Liver (tissue), 8 donors: ENCODE measurements at regions not wholly inside any gene's neighbourhood (a gene's known extent, or its start where the extent isn't known, plus 50 kb on each side); places are given as distances from the start of the nearest gene placed in this dataset.

Experiments used
- DNase-seq: peaks from one replicate; pipeline ENCODE4 v3.0.0-alpha.2; 2017; ENCODE audit warnings: low spot score
- H3K27ac ChIP-seq, 2 donors: one replicate each; pipeline ENCODE4 v1.7.0; 2013; ENCODE audit warnings: inconsistent platforms in 2 of 2, low read length in 2 of 2, control low read depth in 1 of 2, low read depth in 1 of 2, mild to moderate bottlenecking in 1 of 2
- H3K27me3 ChIP-seq, 4 donors: one replicate each; pipeline versions ENCODE4 v1.6.1 to v1.7.0; 2013; ENCODE audit warnings: low read length in 3 of 4, inconsistent platforms in 1 of 4, mild to moderate bottlenecking in 1 of 4, moderate library complexity in 1 of 4; ENCODE audit not compliant: control insufficient read depth in 4 of 4, insufficient read depth in 4 of 4
- H3K36me3 ChIP-seq, 4 donors: one replicate each; pipeline versions ENCODE4 v1.6.1 to v1.7.0; 2013; ENCODE audit warnings: low read length in 3 of 4, mild to moderate bottlenecking in 3 of 4, low read depth in 1 of 4, moderate library complexity in 1 of 4; ENCODE audit not compliant: control insufficient read depth in 4 of 4, insufficient read depth in 3 of 4
- H3K4me1 ChIP-seq, 4 donors: one replicate each; pipeline versions ENCODE4 v1.6.1 to v1.7.0; 2013; ENCODE audit warnings: low read length in 3 of 4, mild to moderate bottlenecking in 3 of 4, moderate library complexity in 1 of 4; ENCODE audit not compliant: control insufficient read depth in 4 of 4, insufficient read depth in 4 of 4
- H3K4me3 ChIP-seq, 3 donors: one replicate each; pipeline versions ENCODE4 v1.6.1 to v1.7.0; 2013; ENCODE audit warnings: low read length in 3 of 3, control low read depth in 1 of 3, low read depth in 1 of 3, mild to moderate bottlenecking in 1 of 3
- H3K9ac ChIP-seq, 2 donors: one replicate each; pipeline ENCODE4 v1.7.0; 2013; ENCODE audit warnings: low read length in 2 of 2, mild to moderate bottlenecking in 2 of 2, moderate library complexity in 2 of 2, control low read depth in 1 of 2, low read depth in 1 of 2
- H3K9me3 ChIP-seq, 4 donors: one replicate each; pipeline versions ENCODE4 v1.6.1 to v1.7.0; 2013; ENCODE audit warnings: low read length in 3 of 4; ENCODE audit not compliant: control insufficient read depth in 4 of 4
- ATF3 ChIP-seq: IDR thresholded peaks from 2 replicates; pipeline ENCODE4 v1.6.1; 2016; ENCODE audit warnings: antibody characterized with exemption
- CTCF ChIP-seq: fragments of 150-350 bp; IDR thresholded peaks from 2 replicates; pipeline ENCODE4 v1.5.1; 2017; ENCODE audit warnings: improper control_type of control experiment, low read depth, low read length; ENCODE audit not compliant: missing input control
- EGR1 ChIP-seq, 2 donors: IDR thresholded peaks; 2 replicates each; pipeline ENCODE4 v1.6.1; 2016 to 2018; ENCODE audit warnings: antibody characterized with exemption in 2 of 2, low read depth in 2 of 2
- FOXA1 ChIP-seq: IDR thresholded peaks from 2 replicates; pipeline ENCODE4 v1.6.1; 2016; ENCODE audit warnings: antibody characterized with exemption
- GABPA ChIP-seq, 2 donors: IDR thresholded peaks in 1 of 2; conservative IDR thresholded peaks in 1 of 2; 2 replicates each; pipeline ENCODE4 v1.6.1; 2016; ENCODE audit warnings: antibody characterized with exemption in 2 of 2, mild to moderate bottlenecking in 1 of 2, moderate library complexity in 1 of 2
- JUND ChIP-seq, 2 donors: IDR thresholded peaks; 2 replicates each; pipeline ENCODE4 v1.6.1; 2016; ENCODE audit warnings: antibody characterized with exemption in 2 of 2
- MAX ChIP-seq: IDR thresholded peaks from 2 replicates; pipeline ENCODE4 v1.6.1; 2016; ENCODE audit warnings: antibody characterized with exemption
- NR2F2 ChIP-seq: IDR thresholded peaks from 2 replicates; pipeline ENCODE4 v1.6.1; 2016; ENCODE audit warnings: antibody characterized with exemption
- REST ChIP-seq: IDR thresholded peaks from 2 replicates; pipeline ENCODE4 v1.6.1; 2016; ENCODE audit warnings: antibody characterized with exemption, mild to moderate bottlenecking
- SP1 ChIP-seq: IDR thresholded peaks from 2 replicates; pipeline ENCODE4 v1.6.1; 2018; ENCODE audit warnings: antibody characterized with exemption, mild to moderate bottlenecking
- TAF1 ChIP-seq: conservative IDR thresholded peaks from 2 replicates; pipeline ENCODE4 v1.6.1; 2016; ENCODE audit warnings: antibody characterized with exemption, mild to moderate bottlenecking
- YY1 ChIP-seq: IDR thresholded peaks from 2 replicates; pipeline ENCODE4 v1.6.1; 2016; ENCODE audit warnings: antibody characterized with exemption, mild to moderate bottlenecking
- ZBTB33 ChIP-seq: IDR thresholded peaks from 2 replicates; pipeline ENCODE4 v1.6.1; 2016; ENCODE audit warnings: antibody characterized with exemption
- WGBS: extraction: QIAGEN DNeasy Blood & Tissue Kit; methylation state at CpG from one replicate; pipeline ENCODE4 v1.1.7; 2013; 5-methylcytosine and 5-hydroxymethylcytosine counted together
- donor health status: healthy.
- donor health status: healthy.
- donor health status: healthy.
- donor health status: healthy.
- donor health status: healthy.

GRCh38 chr12:46533723-46534122 lies 161.2 kb upstream of the SLC38A2 start:
- Histone ChIP-seq H3K4me1 (no peaks in the 10 kb centered on the region), H3K9ac (no peak overlapping the region), H3K4me3 (no peak overlapping the region), H3K36me3 (no peaks in the 10 kb centered on the region), H3K27me3 (no peaks in the 10 kb centered on the region), H3K9me3 (no peaks in the 10 kb centered on the region), H3K27ac (no peak overlapping the region)
- TF ChIP-seq SP1 = no peak
- TF ChIP-seq JUND (IDR thresholded peaks at IDR 0.05) = no peak
- no peak for TF ChIP-seq NR2F2
- no peak for TF ChIP-seq ATF3
- no peak for TF ChIP-seq FOXA1
- TF ChIP-seq TAF1 = no peak
- TF ChIP-seq EGR1 (IDR thresholded peaks at IDR 0.05; ENCODE audit: low read depth in 2 of 2) = no peak
- no peak for TF ChIP-seq GABPA (IDR thresholded peaks at IDR 0.05 in 1 of 2, conservative IDR thresholded peaks at IDR 0.05 in 1 of 2)
- TF ChIP-seq REST = no peak
- DNase-seq = no peak
- WGBS = 83% methylated on average over 2 of the region's 2 CpGs

GRCh38 chr12:46531804-46532203 lies 159.2 kb upstream of the SLC38A2 start:
- H3K9ac ChIP-seq = no peak overlapping the region
- no peak for DNase-seq
- WGBS = 96% methylated on average over 3 of the region's 3 CpGs
- H3K4me1 ChIP-seq = no peaks in the 10 kb centered on the region
- H3K36me3 ChIP-seq = no peaks in the 10 kb centered on the region
- H3K4me3 ChIP-seq = no peak overlapping the region
- no peaks in the 10 kb centered on the region for H3K9me3 ChIP-seq
- no peak overlapping the region for H3K27ac ChIP-seq
- TF ChIP-seq ZBTB33 = no peak
- TF ChIP-seq FOXA1 = no peak
- no peak for TF ChIP-seq TAF1
- no peak for TF ChIP-seq GABPA (IDR thresholded peaks at IDR 0.05 in 1 of 2, conservative IDR thresholded peaks at IDR 0.05 in 1 of 2)
- no peak for TF ChIP-seq CTCF
- no peak for TF ChIP-seq YY1
- TF ChIP-seq MAX = no peak
- TF ChIP-seq SP1 = no peak
- TF ChIP-seq NR2F2 = no peak
- H3K27me3 ChIP-seq = no peaks in the 10 kb centered on the region
